HG03139 (cell line): ENCODE measurements at regions not wholly inside any gene's neighbourhood (a gene's known extent, or its start where the extent isn't known, plus 50 kb on each side); places are given as distances from the start of the nearest gene placed in this dataset.

Experiments used
- ATAC-seq: cut with Tn5 transposase; IDR thresholded peaks from one replicate; pipeline ENCODE4 v1.9.1; 2021; ENCODE audit not compliant: unreplicated experiment

GRCh38 chr17:12575641-12576040 is 90.0 kb upstream of the MYOCD start:
- ATAC-seq = no peak

GRCh38 chr17:12579288-12579687 is 86.4 kb upstream of the MYOCD start:
- ATAC-seq = no peak

- no peak for ATAC-seq
Observed at GRCh38 chr17:12580640-12581039, 85.0 kb upstream of the MYOCD start.

GRCh38 chr17:12584727-12585126 is 81.0 kb upstream of the MYOCD start:
- no peak for ATAC-seq

- no peak for ATAC-seq
Observed at GRCh38 chr17:12588531-12588930, 77.2 kb upstream of the MYOCD start.

GRCh38 chr17:12590417-12590816 is 75.3 kb upstream of the MYOCD start:
- no peak for ATAC-seq

- ATAC-seq = no peak
Observed at GRCh38 chr17:12591021-12591735, 74.5 kb upstream of the MYOCD start.

- no peak for ATAC-seq
Observed at GRCh38 chr17:12592941-12593340, 72.7 kb upstream of the MYOCD start.

- no peak for ATAC-seq
Observed at GRCh38 chr17:12596961-12597360, 68.7 kb upstream of the MYOCD start.

- no peak for ATAC-seq
Observed at GRCh38 chr17:12597895-12598294, 67.8 kb upstream of the MYOCD start.

GRCh38 chr17:12599186-12599920 is 66.3 kb upstream of the MYOCD start:
- ATAC-seq = no peak

- no peak for ATAC-seq
Observed at GRCh38 chr17:12600349-12600748, 65.3 kb upstream of the MYOCD start.

- no peak for ATAC-seq
Observed at GRCh38 chr17:12603566-12603965, 62.1 kb upstream of the MYOCD start.

GRCh38 chr17:12605222-12605621 is 60.5 kb upstream of the MYOCD start:
- no peak for ATAC-seq

GRCh38 chr17:12613566-12613965 is 52.1 kb upstream of the MYOCD start:
- ATAC-seq = no peak
